GM13976 (cell line): ENCODE measurements at regions not wholly inside any gene's neighbourhood (a gene's known extent, or its start where the extent isn't known, plus 50 kb on each side); places are given as distances from the start of the nearest gene placed in this dataset.

Source experiments
- DNase-seq: peaks from one replicate; pipeline ENCODE4 v3.0.0; 2012; ENCODE audit warnings: low spot score
- CTCF ChIP-seq: IDR thresholded peaks from 2 replicates; pipeline ENCODE4 v1.5.1; 2012; ENCODE audit warnings: borderline replicate concordance, mild to moderate bottlenecking; ENCODE audit not compliant: insufficient read depth; ENCODE audit errors: extremely low read depth, missing control alignments, control extremely low read depth
- in situ Hi-C: fragments of 300-500 bp; cut with MboI; formaldehyde crosslinking; loops from one replicate; pipeline ENCODE4 v1.12.0; 2022; ENCODE audit warnings: low sequenced_read_pairs, mixed read lengths, inconsistent platforms; ENCODE audit not compliant: unreplicated experiment

DNA sequence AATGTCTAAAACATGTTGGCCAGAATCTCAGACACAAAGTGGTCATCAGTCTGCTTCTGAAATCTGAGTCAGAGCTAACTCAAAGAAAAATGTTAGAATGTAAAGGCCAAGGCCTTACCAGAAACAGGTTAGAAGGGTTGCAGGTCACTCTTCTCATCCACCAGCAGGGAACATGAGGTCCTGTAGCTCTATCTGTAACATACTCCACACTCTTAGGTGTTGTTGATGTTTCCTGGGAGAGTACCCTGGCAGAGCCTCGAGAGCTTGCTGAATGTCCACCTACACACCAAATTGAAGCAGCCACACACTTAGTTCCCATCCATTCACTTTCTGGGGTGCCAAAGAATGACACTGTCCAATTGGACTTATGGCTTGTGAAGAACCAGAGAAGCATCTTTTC is 76.6 kb upstream of the INPP4B start:
- no peak for DNase-seq
- in situ Hi-C loops, result no loop called here
- TF ChIP-seq CTCF, result no peak

- DNase-seq, result no peak
- in situ Hi-C loops, result no loop called here
- TF ChIP-seq CTCF, result no peak
Observed at GRCh38 chr4:142923619-142924018, 77.5 kb upstream of the INPP4B start.

- no peak for TF ChIP-seq CTCF
- in situ Hi-C loops, result no loop called here
- no peak for DNase-seq
Observed at GRCh38 chr4:142925161-142925560, 79.1 kb upstream of the INPP4B start.

GRCh38 chr4:142927721-142928120 is 81.6 kb upstream of the INPP4B start:
- in situ Hi-C loops, result no loop called here
- TF ChIP-seq CTCF, result no peak
- no peak for DNase-seq

GRCh38 chr4:142929526-142929925 is 83.4 kb upstream of the INPP4B start:
- in situ Hi-C loops, result no loop called here
- no peak for DNase-seq
- no peak for TF ChIP-seq CTCF

DNA sequence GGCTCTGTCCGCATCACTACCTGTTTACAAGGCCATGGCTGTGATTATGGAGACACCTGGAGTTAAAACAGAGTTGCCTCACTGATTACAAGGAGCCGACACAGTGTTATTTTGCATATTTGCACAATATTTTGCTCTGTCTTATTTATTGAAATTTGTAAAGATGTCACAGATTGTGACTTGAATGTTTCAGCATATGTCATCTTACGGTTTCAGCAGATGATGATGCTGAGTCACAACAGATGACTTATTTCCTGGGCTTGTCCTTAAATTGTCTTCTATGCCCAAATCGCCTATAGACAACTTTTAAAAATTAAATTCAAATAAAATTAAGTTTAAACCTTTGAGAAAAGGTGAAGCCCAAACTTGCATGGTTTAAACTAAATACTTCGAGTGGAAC is 87.1 kb upstream of the INPP4B start:
- DNase-seq, result no peak
- in situ Hi-C loops, result no loop called here
- no peak for TF ChIP-seq CTCF
